GM23248 (cell line): ENCODE measurements at regions not wholly inside any gene's neighbourhood (a gene's known extent, or its start where the extent isn't known, plus 50 kb on each side); places are given as distances from the start of the nearest gene placed in this dataset.

Source experiments
- EZH2 ChIP-seq: fragments of 200-600 bp; sonication (generic); IDR thresholded peaks from 2 replicates; pipeline ENCODE4 v1.6.1; 2018; ENCODE audit warnings: antibody characterized with exemption, mild to moderate bottlenecking; ENCODE audit not compliant: insufficient read depth, poor library complexity, severe bottlenecking
- EZH2phosphoT487 ChIP-seq: fragments of 200-600 bp; sonication (generic); IDR thresholded peaks from 2 replicates; pipeline ENCODE4 v1.6.1; 2018; ENCODE audit warnings: antibody characterized with exemption, moderate library complexity, mild to moderate bottlenecking, low read depth; ENCODE audit not compliant: insufficient read depth

DNA sequence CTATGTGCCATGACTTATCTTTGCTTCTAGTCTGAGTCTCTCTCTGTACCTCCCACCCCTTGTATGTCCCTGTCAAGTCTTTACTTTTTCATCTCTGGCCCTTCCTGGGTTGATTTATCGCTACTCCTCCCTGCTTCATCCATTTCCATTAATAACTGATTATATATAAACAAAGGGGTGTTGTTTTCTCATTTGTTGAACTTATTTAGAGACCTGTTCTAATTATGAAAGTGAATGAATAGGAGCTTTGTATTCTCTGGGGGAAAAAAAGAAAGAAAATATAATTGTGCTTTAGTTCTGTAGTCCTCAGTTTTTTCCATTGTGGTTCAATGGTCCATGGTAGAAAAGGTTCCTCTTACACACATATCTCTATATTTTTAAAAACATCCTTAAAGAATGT is 328.9 kb upstream of the PPP2R3A start:
- no peak for TF ChIP-seq EZH2
- TF ChIP-seq EZH2phosphoT487 = no peak
